Fibroblast of peridontal ligament (primary cell): ENCODE measurements at regions not wholly inside any gene's neighbourhood (a gene's known extent, or its start where the extent isn't known, plus 50 kb on each side); places are given as distances from the start of the nearest gene placed in this dataset.
"Not testable (repeated sequence)": the region's sequence is repeated elsewhere in the genome, so short reads cannot be mapped to it uniquely, and the experiment has no call there.

Source experiments
- DNase-seq: peaks from one replicate; pipeline ENCODE4 v3.0.0-alpha.2; 2010; ENCODE audit errors: extremely low read depth

DNA sequence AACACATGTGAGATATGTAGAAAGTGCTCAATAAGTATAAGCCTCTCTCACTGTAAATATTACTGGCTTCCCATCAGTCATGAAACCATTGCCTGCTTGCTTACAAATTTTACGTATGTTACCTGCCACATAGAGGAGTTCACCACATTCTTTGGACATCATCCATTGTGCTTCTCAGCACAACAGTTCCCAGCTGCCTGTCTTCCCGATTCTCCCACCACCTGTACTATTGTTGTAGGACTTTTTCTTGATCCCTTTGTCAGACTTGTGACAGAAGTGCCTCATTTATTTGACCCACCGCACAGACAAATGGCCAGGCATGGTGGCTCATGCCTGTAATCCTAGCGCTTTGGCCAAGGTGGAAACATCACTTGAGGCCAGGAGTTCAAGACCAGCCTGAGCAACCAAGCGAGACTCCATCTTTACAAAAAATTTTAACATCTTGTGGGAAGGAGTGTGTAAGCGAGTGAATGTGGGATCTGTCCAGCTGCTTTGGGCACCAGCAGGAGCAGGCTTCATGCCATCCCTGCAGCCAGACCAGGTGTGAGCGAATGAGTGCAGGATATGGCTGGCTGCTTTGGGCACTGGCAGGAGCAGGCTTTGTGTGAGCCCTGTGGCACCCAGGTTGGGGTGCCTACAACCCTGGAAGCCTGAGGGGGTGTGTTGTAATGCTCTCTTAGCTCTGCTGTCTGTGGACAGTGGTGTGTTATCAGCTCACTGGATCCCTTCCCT lies 139.9 kb upstream of the ELL2 start:
- no peak for DNase-seq

DNA sequence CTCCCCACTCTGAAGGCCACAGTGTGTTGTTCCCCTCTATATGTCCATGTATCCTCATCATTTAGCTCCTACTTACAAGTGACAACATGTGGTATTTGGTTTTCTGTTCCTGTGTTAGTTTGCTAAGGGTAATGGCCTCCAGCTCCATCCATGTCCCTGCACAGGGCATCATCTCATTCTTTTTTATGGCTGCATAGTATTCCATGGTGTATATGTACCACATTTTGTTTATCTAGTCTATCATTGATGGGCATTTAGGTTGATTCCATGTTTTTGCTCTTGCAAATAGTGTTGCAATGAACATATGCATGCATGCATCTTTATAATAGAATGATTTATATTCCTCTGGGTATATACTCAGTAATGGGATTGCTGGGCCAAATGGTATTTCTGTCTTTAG lies 135.8 kb upstream of the ELL2 start:
- not testable (repeated sequence) for DNase-seq

DNA sequence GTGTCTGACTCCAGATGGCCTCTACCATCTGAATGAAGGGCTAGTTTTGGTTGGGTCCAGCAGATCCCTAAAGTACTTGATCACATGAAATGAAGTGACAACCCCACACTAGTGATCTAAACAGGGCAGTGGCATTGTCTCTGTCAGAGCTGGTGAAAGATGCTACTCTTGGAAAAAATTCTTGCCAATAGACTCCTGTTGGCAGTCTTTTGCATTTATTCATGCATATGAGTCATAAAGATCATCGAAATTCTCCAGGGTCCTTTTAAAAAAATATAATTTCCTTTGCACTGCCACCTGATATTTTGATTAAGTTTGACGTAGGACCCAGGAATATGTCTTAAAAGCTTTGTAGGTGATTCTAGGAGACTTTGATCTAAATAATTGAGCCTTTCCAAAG lies 135.1 kb upstream of the ELL2 start:
- DNase-seq, result peak; percentile 31

DNA sequence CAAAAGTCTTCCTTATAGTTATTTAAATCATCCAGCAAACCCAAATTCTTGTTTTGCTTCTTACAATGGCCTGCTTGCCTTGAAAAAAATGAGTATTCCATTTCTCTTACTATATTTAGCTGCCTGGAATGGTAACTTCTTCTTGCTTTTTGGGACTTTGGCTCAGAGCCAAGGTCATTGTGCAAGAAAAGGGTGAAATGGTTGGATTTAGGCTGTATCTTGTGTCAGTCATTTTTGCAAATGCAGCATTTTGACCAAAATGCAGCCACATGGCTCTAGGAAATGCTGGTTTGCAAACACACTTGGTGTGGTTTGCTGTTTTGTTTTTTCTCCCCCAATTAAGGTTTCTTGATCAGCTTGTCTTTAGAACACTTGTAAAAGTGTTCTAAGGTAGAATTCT lies 133.3 kb upstream of the ELL2 start:
- peak; percentile 62 for DNase-seq

DNA sequence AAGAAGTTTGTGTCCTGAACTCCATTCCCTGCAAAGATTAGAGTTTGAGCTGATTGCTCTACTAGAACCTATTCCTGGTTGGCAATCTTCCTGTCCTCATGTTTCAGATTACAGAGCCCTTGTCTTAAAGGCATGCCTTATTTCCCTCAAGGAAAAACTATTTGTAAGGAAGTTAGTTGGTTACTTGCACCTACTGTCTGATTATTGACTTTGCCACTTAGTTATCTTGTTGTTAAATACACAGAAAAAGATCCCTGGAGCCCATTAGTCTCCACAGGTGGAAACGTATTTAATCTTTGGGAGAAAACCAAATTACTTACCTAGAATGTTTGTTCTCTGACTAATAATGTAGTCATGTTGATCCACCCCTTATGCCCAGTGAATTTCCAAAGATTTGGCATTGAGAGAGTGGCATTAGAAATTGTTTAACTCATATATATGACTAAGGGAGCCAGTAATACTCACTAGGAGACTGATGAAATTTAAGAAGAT lies 132.3 kb upstream of the ELL2 start:
- peak; percentile 79 for DNase-seq

DNA sequence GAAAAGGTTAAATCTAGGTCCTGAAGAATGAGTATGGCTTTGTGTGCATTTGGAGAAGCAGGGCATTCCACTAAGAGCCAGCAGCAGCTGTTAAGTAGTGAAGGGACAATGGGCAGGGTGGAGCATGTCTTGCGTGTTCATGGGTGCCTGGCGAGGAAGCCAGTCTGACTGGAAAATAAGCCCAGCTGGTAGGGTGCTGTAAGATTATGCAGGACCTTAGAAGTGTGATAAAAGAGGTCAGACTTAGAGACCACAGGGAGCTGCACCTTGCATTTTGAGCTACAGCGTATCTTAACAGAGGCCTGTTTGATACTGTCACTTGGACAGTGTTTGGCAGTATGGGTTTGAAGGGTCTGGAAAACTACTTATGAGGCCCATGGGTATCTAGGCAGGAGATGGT lies 131.7 kb upstream of the ELL2 start:
- no peak for DNase-seq

DNA sequence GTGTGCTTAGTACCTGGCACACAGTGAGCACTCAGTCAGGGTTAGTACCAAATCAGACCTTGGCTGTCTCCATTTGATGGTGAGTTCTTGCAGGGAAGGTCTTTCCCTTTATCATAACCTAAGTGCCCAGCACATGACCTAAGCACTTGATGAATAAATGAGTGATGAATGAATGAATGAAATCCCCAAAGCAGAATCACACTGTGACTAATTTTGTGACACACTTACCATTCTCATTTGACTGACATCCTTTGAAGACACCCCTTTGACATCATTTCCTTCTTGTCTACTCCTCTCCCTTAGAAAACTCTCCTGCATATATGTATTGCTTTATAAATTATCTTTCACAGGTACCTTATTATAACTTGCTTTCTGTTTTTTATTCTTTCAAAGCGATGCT lies 130.2 kb upstream of the ELL2 start:
- no peak for DNase-seq

DNA sequence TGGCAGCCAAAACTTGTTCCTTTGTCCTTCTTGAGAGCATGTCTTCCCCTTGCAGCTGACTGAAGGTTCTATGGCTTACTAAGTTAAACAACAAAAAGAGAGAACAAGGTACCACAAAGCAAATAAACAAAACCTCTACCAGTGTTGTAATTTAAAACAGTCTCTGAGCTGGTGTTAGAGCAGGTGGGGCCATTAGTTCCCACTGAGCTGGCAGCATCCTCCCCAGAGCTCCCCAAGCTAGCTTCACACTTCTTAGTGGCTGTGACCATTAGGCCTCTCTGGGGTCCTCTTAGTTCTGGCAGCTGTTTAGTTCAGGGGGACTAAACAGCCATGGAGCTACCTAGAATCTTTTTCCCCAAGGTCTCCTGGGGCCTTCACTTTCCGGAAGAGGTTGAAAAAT lies 128.6 kb upstream of the ELL2 start:
- DNase-seq, result no peak

DNA sequence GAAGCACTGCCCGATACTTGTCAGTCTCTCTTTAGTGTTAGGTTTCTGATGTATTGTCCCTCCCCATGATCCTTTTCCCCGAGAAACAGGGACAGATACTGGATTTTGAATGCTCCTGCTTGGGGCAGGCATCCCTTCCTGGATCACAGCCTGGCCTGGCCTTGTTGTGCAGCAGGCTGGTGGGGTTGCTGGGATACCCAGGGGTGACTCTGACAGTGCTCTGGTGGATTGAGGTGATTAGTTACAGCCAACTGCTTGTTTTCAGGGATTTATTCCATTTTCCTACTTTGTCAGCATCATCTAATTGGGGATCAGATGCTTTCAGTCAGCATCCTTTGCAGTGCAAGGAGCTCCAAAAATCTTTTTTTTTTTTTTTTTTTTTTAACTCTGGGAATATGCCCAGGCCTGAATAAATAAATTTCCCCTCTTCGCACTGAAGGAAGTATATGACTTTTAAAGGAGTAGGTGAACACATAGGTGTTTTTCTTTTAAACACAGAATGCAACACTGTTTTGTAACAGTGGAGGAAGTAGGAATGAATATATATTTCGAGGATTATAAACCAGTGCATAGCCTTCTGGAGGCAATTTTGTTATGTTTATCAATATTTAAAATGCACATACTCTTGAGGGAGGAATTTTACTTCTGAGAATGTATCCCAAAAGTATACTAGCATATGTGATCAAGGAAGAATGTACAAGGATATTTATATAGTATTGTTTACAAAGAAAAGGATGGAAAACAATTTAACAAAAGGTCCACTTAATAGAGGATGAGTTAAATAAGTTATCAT lies 127.3 kb upstream of the ELL2 start:
- no peak for DNase-seq

DNA sequence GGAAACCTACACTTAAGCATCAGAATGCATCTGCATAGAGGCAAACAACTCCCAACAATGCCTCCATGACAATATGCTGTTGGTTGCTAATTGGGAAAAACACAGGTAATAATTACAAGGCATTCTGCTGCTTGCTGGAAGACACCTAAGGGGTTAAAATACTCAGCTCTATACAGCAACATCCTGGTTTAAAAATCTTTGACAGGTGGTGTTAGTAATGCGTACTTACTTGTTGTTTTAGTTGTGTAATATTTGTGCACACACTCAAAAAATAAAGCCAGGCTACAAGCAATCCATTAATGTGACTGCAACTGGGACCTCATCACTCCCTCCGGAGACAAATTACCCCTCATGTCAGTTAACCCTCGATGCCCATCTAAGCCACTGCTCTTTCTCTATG lies 126.3 kb upstream of the ELL2 start:
- DNase-seq, result no peak

DNA sequence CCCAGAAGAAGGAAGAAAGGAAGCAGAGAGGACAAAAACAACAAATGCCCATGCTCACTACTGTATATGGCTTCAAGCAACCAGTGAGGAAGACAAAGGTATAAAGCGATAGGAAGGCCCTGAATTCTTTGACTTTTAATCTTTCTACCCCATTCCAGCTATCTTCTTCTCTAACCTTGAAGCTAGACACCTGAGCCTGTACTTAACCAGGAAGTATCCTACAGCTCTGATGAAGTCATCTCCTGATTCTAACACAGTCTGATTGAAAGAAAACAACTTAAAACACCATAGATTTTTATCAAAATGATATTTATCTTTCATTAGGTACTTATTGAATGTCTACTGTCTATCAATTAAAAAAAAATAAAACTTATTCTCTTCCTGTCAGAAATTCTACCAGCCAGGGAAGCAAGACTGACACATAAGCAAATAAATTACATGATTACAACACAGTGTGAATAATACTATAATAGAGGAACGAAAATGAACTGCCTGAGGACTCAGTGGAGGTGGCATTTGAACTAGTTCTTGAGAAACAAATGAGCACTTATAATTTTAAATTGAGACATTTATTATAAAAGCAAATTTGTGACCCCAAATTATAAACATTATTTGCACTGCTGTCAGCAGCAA lies 123.3 kb upstream of the ELL2 start:
- no peak for DNase-seq

DNA sequence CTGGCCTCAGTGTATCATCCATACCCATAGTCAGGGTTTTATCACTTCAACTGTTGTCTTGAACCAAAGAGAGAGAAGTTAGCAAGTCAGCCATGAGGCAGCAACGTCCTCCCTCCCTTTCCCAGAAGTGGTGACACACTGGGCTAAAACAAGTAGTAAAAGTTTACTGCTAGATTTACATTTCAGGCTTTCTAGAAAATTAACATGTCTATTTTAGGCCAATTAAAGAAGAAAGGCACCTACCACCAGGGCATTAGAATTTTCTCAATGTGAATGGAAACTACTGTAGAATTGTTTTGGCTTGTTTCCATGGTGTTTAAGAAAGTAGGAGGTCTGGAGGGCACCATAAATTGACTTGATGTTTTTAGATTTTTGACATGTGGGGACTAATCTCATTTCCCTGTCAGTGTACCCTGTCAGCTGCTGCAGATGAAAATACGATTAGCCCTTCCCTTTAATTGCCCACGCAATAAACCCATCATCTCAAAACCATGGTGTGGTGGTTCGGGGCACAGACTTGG lies 121.8 kb upstream of the ELL2 start:
- DNase-seq, result no peak

DNA sequence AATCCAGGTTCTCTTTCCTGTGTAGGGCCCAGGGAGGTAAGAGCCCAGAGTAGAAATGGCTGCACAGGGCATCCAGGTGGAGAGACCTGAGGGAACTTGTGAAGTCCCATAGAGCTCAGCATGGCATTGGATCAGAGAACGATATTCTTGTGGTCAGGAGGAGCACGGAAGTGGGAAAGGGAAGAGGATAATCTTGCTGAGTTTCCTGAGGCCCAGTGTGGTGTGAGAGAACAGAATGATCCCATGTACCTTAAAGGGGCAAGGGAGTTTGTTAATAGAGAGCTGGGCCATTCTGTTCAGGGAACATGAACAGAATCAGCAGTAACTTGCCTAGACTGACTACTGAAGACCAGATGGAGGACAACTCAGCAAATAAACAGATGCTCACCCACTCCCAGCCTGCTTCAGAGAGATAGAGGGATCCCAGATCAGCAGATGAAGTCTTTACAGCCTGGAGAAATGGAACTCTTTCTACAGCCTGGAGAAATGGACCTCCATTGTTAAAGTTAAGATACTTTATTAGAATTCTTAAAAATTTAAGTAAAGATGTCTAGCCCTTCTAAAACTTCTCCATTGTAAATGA lies 119.7 kb upstream of the ELL2 start:
- DNase-seq, result no peak

DNA sequence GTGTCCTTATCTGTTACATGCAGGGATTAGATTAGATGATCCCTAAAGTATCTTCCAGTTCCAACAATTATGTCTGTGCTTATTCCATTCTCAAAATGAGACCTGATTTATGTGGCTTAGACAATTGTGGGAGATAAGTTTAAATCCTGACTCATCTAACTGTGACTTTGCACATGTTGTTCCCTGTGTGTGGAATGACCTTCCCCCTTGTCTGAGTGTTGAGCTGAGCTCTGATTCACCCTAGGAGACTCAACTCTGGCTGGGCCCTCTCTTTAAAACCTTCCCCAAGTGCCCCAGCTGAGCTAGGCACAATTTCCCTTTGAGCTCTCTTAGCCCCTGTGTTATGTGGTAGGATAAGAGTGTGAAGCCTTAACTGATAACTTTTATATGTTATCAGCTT lies 118.9 kb upstream of the ELL2 start:
- no peak for DNase-seq

DNA sequence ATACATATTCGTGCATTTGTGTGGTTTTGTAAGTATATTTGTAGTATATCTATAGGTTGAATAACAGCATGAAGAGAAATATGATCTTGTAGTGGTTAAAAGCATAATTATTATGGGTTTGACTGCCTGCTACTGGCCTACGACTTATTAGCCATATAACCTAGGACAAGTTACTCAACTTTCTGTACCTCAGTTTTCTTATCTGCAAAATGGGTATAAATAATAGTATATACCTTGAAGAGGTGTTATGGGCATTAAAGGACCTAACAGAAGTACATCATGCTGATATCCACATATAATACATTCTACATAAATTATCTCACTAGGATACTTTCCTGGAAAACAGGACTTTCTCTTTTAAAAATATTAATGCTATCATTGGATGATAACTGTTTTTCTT lies 118.3 kb upstream of the ELL2 start:
- no peak for DNase-seq

DNA sequence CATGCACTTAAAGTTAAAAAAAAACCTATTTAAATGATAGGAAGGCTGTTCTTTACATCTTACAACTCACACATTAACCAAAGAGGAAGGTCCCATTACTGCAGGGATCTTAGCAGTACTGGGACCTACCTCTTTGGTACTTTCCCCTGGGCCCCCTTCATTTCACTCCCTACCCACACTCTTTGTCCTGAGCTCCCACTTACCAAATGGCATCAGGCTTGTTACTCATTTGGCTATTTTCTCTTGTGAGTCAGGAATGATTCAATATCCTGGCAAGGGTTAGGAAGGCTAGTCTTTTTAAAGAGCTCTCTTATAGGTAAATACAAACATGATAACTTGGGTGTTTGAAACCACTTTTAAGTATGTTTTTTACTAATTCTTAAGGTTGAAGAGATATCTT lies 117.4 kb upstream of the ELL2 start:
- peak; percentile 95 for DNase-seq

DNA sequence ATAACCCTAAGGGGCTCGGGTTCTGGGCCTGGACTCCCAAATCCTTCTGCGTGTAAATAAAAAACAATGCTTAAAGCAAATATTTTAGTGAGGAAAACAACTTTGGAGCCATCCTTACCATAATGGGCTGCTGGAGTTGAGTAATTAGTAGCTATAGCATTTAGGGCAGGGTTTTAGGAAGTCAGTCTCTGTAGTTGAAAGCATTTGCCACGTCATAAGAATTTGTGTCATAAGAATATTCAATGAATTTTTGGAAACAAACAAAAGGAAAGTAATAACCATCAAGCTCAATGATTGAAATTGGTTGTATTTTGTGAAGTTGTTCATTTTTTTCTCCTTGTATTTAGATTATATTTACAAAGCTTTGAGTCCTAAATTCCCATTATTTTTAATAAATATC lies 114.8 kb upstream of the ELL2 start:
- DNase-seq, result no peak

DNA sequence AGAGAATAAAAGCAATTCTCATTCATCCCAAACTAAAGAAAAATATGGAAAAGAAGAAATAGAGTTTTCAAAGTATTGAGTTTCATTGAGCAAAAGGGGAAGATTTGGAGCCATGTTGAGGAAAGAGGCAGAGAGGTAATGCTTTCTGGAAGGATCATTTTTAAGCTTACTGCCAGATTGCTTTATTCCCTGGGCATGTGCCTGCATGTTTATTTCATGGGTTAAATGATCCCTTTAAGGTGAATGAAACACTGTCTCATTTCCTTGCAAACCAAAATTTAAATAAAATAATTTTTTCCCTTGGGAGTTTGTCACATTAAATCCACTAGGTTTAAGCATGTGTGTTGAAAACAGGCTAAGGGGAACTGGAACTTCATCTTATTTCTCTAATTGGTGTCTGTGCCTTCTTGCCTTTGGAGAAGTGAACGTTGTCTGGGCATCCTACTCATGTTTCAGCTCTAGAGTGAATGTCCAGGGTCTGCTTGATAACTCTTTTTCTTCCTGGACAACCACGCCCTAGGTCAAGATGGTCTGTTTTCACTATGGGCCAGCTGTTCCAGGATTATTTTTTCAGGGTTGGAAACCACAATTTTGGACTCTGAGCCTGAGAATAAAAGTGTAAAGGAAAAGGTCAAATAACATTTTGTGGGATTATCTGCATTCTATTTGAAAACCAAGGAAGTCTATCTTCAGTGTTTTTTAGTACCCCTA lies 114.1 kb upstream of the ELL2 start:
- peak; percentile 51 for DNase-seq

DNA sequence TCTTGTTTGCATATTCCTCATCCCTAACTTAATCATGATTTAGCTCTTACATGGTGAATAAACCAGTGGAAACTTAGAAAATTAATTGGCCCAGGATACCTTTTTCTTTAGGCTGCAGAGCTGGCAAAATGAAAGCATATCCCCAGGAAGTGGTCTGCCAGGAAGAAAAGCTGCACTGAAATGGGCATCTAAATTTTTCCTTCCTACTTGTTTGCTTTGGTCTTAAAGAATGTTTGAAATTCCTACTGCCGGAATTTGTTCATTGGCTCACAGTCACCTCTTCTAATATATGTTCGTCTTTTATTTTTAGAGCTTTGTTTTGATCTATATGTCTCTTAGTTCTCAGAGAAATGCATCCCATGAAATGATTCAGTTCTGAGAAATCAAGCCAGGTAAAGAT lies 113.2 kb upstream of the ELL2 start:
- DNase-seq, result no peak

DNA sequence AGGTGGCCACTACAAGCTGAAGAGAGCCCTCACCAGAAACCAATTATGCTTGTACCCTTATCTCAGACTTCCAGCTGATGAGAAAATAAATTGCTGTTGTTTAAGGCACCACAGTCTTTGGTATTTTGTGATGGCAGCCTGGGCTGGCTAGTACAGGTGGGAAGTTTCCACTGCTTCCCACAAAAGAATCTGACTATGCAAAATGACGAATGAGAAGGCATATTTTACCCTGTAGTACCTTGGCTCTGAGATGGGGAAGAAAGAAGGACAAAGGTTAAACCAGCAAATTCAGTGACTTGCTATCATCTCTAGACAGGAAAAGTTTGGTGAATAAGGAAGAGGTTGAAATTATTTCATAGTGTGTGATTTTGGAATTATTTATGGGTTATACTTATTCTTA lies 112.8 kb upstream of the ELL2 start:
- no peak for DNase-seq

DNA sequence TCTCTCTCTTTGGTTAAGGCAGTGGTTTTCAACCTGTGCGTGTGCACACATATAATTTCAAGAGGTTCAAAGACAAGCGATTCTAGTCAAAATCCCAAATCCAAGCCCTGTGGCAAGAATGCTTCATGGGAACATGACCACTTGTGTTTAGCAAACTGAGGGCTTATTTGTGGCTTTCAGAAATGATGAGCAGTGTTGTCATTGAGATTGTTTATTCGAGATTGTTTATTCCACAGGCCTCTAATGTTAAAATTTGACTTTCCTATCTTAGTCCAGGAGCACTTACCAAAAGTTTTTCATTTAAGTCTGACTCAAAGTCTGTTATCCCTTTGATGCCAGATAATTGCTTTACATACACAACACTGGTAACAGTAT lies 111.1 kb upstream of the ELL2 start:
- no peak for DNase-seq
